Esophagus muscularis mucosa (tissue), 4 donors: ENCODE measurements at regions not wholly inside any gene's neighbourhood (a gene's known extent, or its start where the extent isn't known, plus 50 kb on each side); places are given as distances from the start of the nearest gene placed in this dataset.

ENCODE experiments used
- EP300 ChIP-seq: sonication (generic); formaldehyde crosslinking; IDR thresholded peaks from one replicate; pipeline ENCODE4 v1.6.1; 2017; ENCODE audit warnings: antibody characterized with exemption
- POLR2A ChIP-seq: fragments of 450-650 bp; IDR thresholded peaks from one replicate; pipeline ENCODE4 v1.6.1; 2017; ENCODE audit warnings: antibody characterized with exemption, moderate library complexity, mild to moderate bottlenecking, low read depth
- POLR2AphosphoS5 ChIP-seq, 2 donors: sonication (generic); formaldehyde crosslinking; IDR thresholded peaks; one replicate each; pipeline ENCODE4 v1.6.1; 2017; ENCODE audit warnings: antibody characterized with exemption in 2 of 2
- TF ChIP-seq, protein P1 (sequence below), 3 experiments: fragments of 200-600 bp in 2 of 3; fragments of 450-650 bp in 1 of 3; sonication (generic) in 2 of 3; IDR thresholded peaks; one replicate each; pipeline ENCODE4 v1.5.1; 2017 to 2019; ENCODE audit warnings: antibody characterized with exemption in 3 of 3, mild to moderate bottlenecking in 2 of 3, moderate library complexity in 1 of 3

DNA sequence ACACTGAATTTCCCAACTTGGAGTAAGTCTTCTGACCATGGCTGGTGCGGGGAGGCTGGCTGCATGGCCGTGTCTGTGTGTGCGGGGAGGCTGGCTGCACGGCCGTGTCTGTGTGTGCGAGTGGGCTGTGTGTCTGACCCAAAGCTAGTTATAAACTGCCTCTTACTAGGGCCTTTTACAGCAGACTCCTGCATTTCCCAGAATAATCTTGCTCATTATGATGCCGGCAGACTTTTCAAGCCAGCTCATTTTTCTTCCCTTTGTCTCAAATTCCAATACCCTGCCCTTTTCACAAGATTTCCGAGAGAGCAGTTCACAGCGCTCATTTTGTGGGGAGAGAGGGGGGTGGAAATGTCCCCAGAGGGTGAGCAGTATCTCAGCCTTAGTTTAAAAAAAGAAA, 470.7 kb upstream of the BRINP1 start:
- TF ChIP-seq, protein P1, sequence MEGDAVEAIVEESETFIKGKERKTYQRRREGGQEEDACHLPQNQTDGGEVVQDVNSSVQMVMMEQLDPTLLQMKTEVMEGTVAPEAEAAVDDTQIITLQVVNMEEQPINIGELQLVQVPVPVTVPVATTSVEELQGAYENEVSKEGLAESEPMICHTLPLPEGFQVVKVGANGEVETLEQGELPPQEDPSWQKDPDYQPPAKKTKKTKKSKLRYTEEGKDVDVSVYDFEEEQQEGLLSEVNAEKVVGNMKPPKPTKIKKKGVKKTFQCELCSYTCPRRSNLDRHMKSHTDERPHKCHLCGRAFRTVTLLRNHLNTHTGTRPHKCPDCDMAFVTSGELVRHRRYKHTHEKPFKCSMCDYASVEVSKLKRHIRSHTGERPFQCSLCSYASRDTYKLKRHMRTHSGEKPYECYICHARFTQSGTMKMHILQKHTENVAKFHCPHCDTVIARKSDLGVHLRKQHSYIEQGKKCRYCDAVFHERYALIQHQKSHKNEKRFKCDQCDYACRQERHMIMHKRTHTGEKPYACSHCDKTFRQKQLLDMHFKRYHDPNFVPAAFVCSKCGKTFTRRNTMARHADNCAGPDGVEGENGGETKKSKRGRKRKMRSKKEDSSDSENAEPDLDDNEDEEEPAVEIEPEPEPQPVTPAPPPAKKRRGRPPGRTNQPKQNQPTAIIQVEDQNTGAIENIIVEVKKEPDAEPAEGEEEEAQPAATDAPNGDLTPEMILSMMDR (IDR thresholded peaks at IDR 0.05) = no peak
- TF ChIP-seq POLR2AphosphoS5 (IDR thresholded peaks at IDR 0.05) (no peak), POLR2A (no peak), EP300 (no peak)
